C4-2B (cell line): ENCODE measurements at regions not wholly inside any gene's neighbourhood (a gene's known extent, or its start where the extent isn't known, plus 50 kb on each side); places are given as distances from the start of the nearest gene placed in this dataset.

Source experiments
- H3K27ac ChIP-seq: fragments of 450-650 bp; 2 replicates; pipeline ENCODE4 v1.5.1; 2017
- CTCF ChIP-seq: fragments of 450-650 bp; conservative IDR thresholded peaks from 2 replicates; pipeline ENCODE4 v1.5.1; 2017; ENCODE audit warnings: mild to moderate bottlenecking
- ZFX ChIP-seq: fragments of 450-650 bp; IDR thresholded peaks from 2 replicates; pipeline ENCODE4 v1.6.1; 2017

- TF ChIP-seq CTCF = no peak
- no peak for TF ChIP-seq ZFX
- H3K27ac ChIP-seq = no peak overlapping the region
These were observed 795.1 kb upstream of the HS6ST1 start for GRCh38 chr2:129113776-129114175.

- H3K27ac ChIP-seq = no peak overlapping the region
- TF ChIP-seq ZFX (no peak), CTCF (no peak)
These were observed 798.8 kb upstream of the HS6ST1 start for GRCh38 chr2:129117434-129117833.

- TF ChIP-seq CTCF (no peak), ZFX (no peak)
- H3K27ac ChIP-seq = no peak overlapping the region
These were observed 799.6 kb upstream of the HS6ST1 start for GRCh38 chr2:129118296-129118695.

GRCh38 chr2:129129087-129129486 lies 810.4 kb upstream of the HS6ST1 start:
- TF ChIP-seq CTCF (no peak), ZFX (no peak)
- no peak overlapping the region for H3K27ac ChIP-seq

GRCh38 chr2:129133692-129134641 lies 815.3 kb upstream of the HS6ST1 start:
- no peak for TF ChIP-seq CTCF
- no peak for TF ChIP-seq ZFX
- H3K27ac ChIP-seq = no peak overlapping the region

GRCh38 chr2:129135017-129135416 lies 816.3 kb upstream of the HS6ST1 start:
- H3K27ac ChIP-seq = no peak overlapping the region
- TF ChIP-seq CTCF = no peak
- TF ChIP-seq ZFX = no peak

GRCh38 chr2:129139380-129139779 lies 820.7 kb upstream of the HS6ST1 start:
- H3K27ac ChIP-seq = no peak overlapping the region; the same call in 1 of the 2 replicates
- TF ChIP-seq CTCF (no peak), ZFX (no peak)
